ENCODE measurements at regions not wholly inside any gene's neighbourhood (a gene's known extent, or its start where the extent isn't known, plus 50 kb on each side); places are given as distances from the start of the nearest gene placed in this dataset.

GRCh38 chr2:207276858-207277257 lies 111.1 kb upstream of the KLF7 start:
- TF ChIP-seq CTCF (conservative IDR thresholded peaks at IDR 0.05), result no peak
- TF ChIP-seq EZH2 (IDR thresholded peaks at IDR 0.05; ENCODE audit: low read depth), result no peak

All from PC-9 (cell line).